ENCODE measurements at regions not wholly inside any gene's neighbourhood (a gene's known extent, or its start where the extent isn't known, plus 50 kb on each side); places are given as distances from the start of the nearest gene placed in this dataset.
"Not testable (repeated sequence)": the region's sequence is repeated elsewhere in the genome, so short reads cannot be mapped to it uniquely, and the experiment has no call there.

DNA sequence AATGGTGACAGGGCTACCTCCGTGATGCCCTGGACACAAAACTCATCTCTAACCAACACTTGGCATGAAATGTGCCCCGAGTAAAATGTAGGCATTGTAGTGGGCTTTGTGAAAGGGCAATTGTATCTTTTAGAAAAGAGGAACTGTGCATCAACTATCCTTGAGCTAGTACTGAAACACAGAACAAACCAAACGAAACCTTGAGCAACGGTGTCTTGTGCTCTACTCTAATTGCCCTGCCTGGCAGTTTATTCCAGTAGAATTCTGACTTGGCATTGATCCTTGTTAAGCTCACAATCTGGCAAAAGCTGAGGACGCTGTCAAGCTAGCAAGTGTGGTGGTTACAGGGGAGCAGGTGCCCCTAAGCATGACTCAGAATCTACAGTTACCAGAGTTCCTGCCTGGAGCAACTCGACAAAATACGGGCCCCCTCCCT lies 707.1 kb upstream of the SPRY2 start:
- no peak for DNase-seq (ENCODE audit: low read depth)

- DNase-seq (ENCODE audit: low read depth), result no peak
These were observed 700.8 kb upstream of the SPRY2 start for GRCh38 chr13:81041761-81042160.

- DNase-seq (ENCODE audit: low read depth), result no peak
These were observed 691.1 kb upstream of the SPRY2 start for GRCh38 chr13:81031996-81032395.

DNA sequence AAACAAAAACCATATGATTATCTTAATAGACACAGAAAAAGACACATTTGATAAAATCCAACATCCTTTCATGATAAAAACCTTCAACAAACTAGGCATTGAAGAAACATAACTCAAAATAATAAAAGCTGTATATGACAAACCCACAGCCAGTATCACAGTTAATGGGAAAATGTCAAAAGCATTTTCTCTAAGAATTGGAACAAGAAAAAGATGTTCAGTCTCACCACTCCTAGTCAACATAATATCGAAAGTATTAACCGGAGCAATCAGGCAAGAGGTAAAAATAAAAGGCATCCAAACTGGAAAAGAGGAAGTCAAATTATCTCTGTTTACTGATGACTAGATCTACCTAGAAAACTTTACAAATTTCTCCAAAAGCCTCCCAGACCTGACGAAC lies 684.2 kb upstream of the SPRY2 start:
- no peak for DNase-seq (ENCODE audit: low read depth)

DNA sequence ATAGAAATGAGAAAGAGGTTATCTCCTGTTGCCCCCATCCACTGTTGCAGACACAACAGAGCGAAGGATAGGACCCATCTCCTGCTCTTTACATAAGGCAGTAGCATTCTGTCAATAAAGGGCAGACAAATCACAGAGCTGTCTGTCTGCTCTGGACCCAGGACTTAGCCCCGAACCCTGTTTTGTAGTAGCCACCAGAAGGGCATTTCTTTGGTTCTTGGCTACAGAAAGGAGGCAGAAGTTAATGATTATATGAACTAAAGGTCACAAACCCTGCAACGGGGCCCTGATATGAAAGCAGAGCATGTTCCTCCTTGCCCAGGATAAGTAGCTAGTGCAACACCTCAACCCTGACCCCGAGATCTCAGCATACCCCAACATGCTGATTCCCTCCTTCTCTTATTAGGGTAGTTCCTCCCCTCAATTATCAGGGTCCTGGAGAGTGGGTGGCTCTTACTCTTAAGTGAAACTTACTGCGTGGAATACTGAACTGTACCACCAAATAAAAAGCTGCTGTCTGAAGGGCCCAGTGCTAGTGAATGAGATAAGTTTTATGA lies 680.4 kb upstream of the SPRY2 start:
- no peak for DNase-seq (ENCODE audit: low read depth)

GRCh38 chr13:81020010-81020409 lies 679.1 kb upstream of the SPRY2 start:
- DNase-seq (ENCODE audit: low read depth), result no peak

DNA sequence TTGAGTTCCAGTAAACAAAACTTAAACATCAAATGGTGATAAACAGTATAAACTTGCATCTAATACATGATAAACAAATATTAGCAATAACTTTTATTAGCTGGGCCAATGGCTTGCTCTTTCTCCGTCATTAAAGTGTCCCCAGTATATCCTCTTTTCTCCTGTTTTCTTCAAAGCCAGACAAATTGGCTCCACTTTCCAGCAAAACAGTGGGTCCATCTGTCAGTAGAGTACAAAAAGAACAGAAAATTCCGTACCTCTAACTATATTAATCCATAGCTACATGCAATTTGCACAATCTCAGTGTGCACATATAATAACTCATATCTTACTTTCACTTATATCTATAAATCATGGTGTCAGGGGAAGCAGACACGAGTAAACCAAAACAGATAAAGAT lies 678.0 kb upstream of the SPRY2 start:
- no peak for DNase-seq (ENCODE audit: low read depth)

DNA sequence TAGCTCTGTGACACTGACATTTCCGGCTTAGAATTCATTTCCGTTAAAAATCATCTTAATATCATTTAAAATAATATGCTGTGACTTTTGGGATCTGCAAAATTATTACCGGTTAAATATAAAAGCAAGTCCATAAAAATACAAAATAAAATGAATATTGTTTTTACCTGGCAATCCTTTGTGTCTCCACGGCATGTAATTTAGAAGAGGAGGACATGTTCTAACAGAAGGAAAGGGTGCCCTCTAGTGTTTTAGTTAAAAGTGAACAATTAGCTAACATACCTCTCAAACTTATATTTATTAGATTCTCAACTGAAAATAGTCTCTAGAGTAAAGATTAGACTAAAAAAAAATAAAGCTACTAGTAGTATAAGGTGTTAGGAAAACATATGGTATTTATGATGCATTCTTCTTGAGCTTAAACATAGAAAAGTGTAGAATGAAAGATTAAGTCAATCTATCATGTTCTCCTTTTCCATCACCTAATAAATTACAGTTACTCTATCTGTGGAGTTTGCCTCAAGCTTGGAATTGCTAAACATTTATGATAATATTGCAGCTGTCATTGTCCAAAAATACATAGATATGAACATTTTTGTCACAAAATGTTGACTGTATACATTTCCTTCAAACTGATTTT lies 676.7 kb upstream of the SPRY2 start:
- peak; percentile 0 for DNase-seq (ENCODE audit: low read depth)

GRCh38 chr13:81012031-81012430 lies 671.1 kb upstream of the SPRY2 start:
- no peak for DNase-seq (ENCODE audit: low read depth)

GRCh38 chr13:81001828-81002385 lies 661.0 kb upstream of the SPRY2 start:
- no peak for DNase-seq (ENCODE audit: low read depth)

- not testable (repeated sequence) for DNase-seq (ENCODE audit: low read depth)
These were observed 657.7 kb upstream of the SPRY2 start for GRCh38 chr13:80998603-80999002.

GRCh38 chr13:80989747-80990146 lies 648.8 kb upstream of the SPRY2 start:
- no peak for DNase-seq (ENCODE audit: low read depth)

DNA sequence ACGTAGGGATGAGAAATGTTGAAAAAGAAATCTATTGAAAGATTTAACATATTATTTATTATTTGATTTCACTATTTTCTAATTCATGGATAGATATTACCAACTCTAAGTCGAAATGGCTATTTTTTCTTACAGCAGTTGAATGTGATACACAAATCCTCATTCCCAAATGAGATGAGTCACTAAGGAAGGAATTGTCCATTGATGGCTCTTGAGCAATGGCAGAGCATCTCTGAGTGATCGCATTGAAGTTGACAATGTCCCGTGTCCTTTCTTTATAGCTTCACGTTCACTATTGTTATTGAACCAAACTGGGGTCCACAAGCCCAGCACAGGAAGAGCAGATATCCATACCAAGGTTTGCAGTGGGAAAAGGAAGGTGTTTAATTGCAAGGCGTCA lies 648.3 kb upstream of the SPRY2 start:
- no peak for DNase-seq (ENCODE audit: low read depth)

GRCh38 chr13:80988391-80989151 lies 647.6 kb upstream of the SPRY2 start:
- no peak for DNase-seq (ENCODE audit: low read depth)

- DNase-seq (ENCODE audit: low read depth), result peak; percentile 20
These were observed 638.2 kb upstream of the SPRY2 start for GRCh38 chr13:80979035-80979641.

DNA sequence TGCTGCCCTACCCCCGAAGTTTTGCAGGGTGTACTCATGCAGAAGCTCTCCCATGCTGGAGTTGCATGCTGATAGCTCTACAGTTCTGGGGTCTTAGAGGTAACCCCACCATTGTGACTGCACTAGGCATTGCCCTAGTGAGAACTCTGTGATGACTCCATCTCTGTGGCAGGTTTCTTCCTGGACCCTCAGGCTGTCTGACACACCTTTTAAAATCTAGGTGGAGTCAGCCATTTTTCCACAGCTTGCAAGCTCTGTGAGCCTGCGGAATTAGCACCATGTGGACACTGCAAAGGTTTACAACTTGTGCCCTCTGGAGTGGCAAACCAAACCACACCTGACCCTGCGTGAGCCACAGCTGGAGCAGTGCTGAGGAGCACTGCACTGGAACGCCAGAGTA lies 636.2 kb upstream of the SPRY2 start:
- DNase-seq (ENCODE audit: low read depth), result no peak

DNA sequence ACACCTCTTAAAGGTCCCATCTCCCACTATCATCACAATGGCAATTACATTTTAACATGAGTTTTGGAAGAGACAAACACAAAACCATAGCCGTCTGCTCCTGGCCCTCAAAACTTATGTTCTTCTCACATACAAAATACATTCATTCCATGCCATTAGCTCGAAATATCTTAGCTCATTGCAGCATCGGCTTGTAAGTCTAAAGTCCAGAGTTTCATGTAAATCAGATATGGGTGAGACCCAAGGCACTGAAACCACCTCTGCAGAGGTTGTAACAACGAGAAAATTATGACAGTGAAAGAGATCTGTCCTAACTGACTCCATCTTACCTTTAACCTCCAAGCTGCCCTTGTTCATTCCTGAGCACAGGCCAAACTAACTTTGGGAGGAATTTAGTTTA lies 635.0 kb upstream of the SPRY2 start:
- no peak for DNase-seq (ENCODE audit: low read depth)

DNA sequence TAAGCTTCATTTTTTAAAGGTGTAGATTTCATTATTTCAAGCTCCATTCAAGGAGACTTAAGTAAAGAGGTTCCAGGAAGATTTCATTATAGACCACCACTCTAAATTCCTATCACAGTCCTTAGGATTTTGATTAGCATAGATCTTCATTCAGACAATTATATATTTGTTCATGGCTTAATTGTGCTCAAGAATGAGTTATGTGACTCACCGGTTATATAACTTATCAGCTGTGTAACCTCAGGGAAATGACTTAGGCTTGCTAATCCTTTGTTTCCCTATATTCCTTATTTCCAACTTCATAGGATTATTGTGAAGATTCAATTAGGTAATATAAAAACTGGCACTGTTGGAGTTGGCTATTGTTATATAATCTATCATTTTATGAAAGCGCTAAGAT lies 632.8 kb upstream of the SPRY2 start:
- DNase-seq (ENCODE audit: low read depth), result no peak

GRCh38 chr13:80972857-80973478 lies 632.0 kb upstream of the SPRY2 start:
- no peak for DNase-seq (ENCODE audit: low read depth)

- DNase-seq (ENCODE audit: low read depth), result no peak
These were observed 624.2 kb upstream of the SPRY2 start for GRCh38 chr13:80965097-80965496.

- DNase-seq (ENCODE audit: low read depth), result no peak
These were observed 621.9 kb upstream of the SPRY2 start for GRCh38 chr13:80962855-80963254.

GRCh38 chr13:80962173-80962572 lies 621.2 kb upstream of the SPRY2 start:
- DNase-seq (ENCODE audit: low read depth), result no peak
